K562 (cell line): ENCODE measurements at regions not wholly inside any gene's neighbourhood (a gene's known extent, or its start where the extent isn't known, plus 50 kb on each side); places are given as distances from the start of the nearest gene placed in this dataset.

Source experiments
- ATAC-seq: fragments of 200-7000 bp; cut with Tn5 transposase; 3 replicates; pipeline ENCODE4 v1.9.1; 2020; ENCODE audit warnings: moderate library complexity
- BruUV-seq: library from RNA; stranded (reverse); fragments of 400-500 nt; replicated peaks from 2 replicates; lab custom pipeline; 2021; lab: Mats Ljungman, UMichigan
- CTCF ChIA-PET: fragments of 300-600 bp; formaldehyde crosslinking; extraction: SDS; loops from one replicate; lab custom pipeline; 2021; ENCODE audit warnings: low intra/inter-chr PET ratio; lab: Yijun Ruan, JAX
- POLR2A ChIA-PET: fragments of 300-600, 350-650 bp; sonication (Branson Sonifier 250); formaldehyde crosslinking; extraction: SDS; loops from one replicate; lab custom pipeline; 2021; ENCODE audit warnings: antibody characterized with exemption, inconsistent platforms; lab: Yijun Ruan, JAX
- DNase-seq, 4 experiments: peaks; one replicate each; pipeline versions ENCODE4 v3.0.0 to v3.0.0-alpha.2; 2011 to 2018; ENCODE audit warnings: low spot score in 3 of 4, mixed read lengths in 3 of 4; ENCODE audit errors: extremely low read depth in 1 of 4
- FAIRE-seq: peaks from 2 replicates; lab custom pipeline; 2011; peaks lifted over from hg19 to GRCh38; lab: Jason Lieb, UNC
- H2AFZ ChIP-seq: 2 replicates; pipeline ENCODE4 v1.6.0; 2011; ENCODE audit warnings: low read depth, low read length, control low read depth, inconsistent platforms
- H3K27ac ChIP-seq: fragments of 200-600 bp; 3 replicates; pipeline ENCODE4 v1.8.0; 2011; ENCODE audit warnings: low read depth, mild to moderate bottlenecking, control low read depth, inconsistent platforms, low read length, moderate library complexity, mixed read lengths; ENCODE audit errors: extremely low read depth
- H3K27me3 ChIP-seq, 2 experiments: fragments of 300-600 bp in 1 of 2; 2 replicates in 1 of 2; 3 replicates in 1 of 2; pipeline versions ENCODE4 v1.6.0 to v1.8.0; 2011; ENCODE audit warnings: inconsistent platforms in 2 of 2, low read length in 2 of 2, mild to moderate bottlenecking in 1 of 2, mixed read lengths in 1 of 2, moderate library complexity in 1 of 2; ENCODE audit not compliant: control insufficient read depth in 2 of 2, insufficient read depth in 2 of 2
- H3K36me3 ChIP-seq: fragments of 300-600 bp; 3 replicates; pipeline ENCODE4 v1.8.0; 2011; ENCODE audit warnings: mild to moderate bottlenecking, low read length, inconsistent platforms; ENCODE audit not compliant: control insufficient read depth, insufficient read depth
- H3K4me1 ChIP-seq, 2 experiments: fragments of 200-600 bp in 1 of 2; replicated peaks in 1 of 2; 2 replicates in 1 of 2; 3 replicates in 1 of 2; pipeline versions ENCODE4 v1.5.1 to v1.8.0; 2011; ENCODE audit warnings: inconsistent platforms in 2 of 2, low read length in 2 of 2, mild to moderate bottlenecking in 1 of 2, mixed read lengths in 1 of 2, moderate library complexity in 1 of 2; ENCODE audit not compliant: control insufficient read depth in 2 of 2, insufficient read depth in 2 of 2
- H3K4me2 ChIP-seq: 2 replicates; pipeline ENCODE4 v1.6.1; 2011; ENCODE audit warnings: low read length, control low read depth, inconsistent platforms, mixed read lengths; ENCODE audit not compliant: insufficient read depth
- H3K4me3 ChIP-seq: fragments of 200-600 bp; sonication (generic), shearing (Covaris generic); 2 replicates; pipeline ENCODE4 v1.5.1; 2016; ENCODE audit warnings: control low read depth, inconsistent platforms
- H3K79me2 ChIP-seq: fragments of 200-600 bp; 3 replicates; pipeline ENCODE4 v1.8.0; 2011; ENCODE audit warnings: low read length, inconsistent platforms; ENCODE audit not compliant: control insufficient read depth, insufficient read depth
- H3K9ac ChIP-seq, 2 experiments: 2 replicates each; pipeline versions ENCODE4 v1.6.0 to v1.6.1; 2011; ENCODE audit warnings: low read depth in 2 of 2, low read length in 2 of 2, control low read depth in 1 of 2, inconsistent platforms in 1 of 2, mild to moderate bottlenecking in 1 of 2, mixed read lengths in 1 of 2; ENCODE audit not compliant: insufficient read depth in 1 of 2
- H3K9me1 ChIP-seq: one replicate; pipeline ENCODE4 v1.6.0; 2011; ENCODE audit warnings: inconsistent platforms, mild to moderate bottlenecking, low read length, moderate library complexity; ENCODE audit not compliant: control insufficient read depth, insufficient read depth
- H3K9me3 ChIP-seq: replicated peaks from 2 replicates; pipeline ENCODE4 v1.5.1; 2011; ENCODE audit warnings: low read depth, low read length, inconsistent platforms; ENCODE audit not compliant: control insufficient read depth, insufficient read depth
- H4K20me1 ChIP-seq: replicated peaks from 2 replicates; pipeline ENCODE4 v1.6.1; 2011; ENCODE audit warnings: low read length, inconsistent platforms, mixed read lengths; ENCODE audit not compliant: control insufficient read depth, insufficient read depth
- U2AF1 ChIP-seq: fragments of 200-400 bp; formaldehyde crosslinking; optimal IDR thresholded peaks from 2 replicates; pipeline ENCODE3; 2017; ENCODE audit warnings: mild to moderate bottlenecking, low read depth, low read length, moderate library complexity
- in situ Hi-C: fragments of 300-500 bp; cut with MboI; formaldehyde crosslinking; loops from 4 replicates; pipeline ENCODE4 v1.15.0; 2018; ENCODE audit warnings: inconsistent platforms, mixed read lengths
- intact Hi-C: fragments of 100-400 bp; cut with micrococcal nuclease; formaldehyde crosslinking; loops from 2 replicates; pipeline ENCODE4 v1.14.2; 2022
- TF ChIP-seq, protein P1 (sequence below): IDR thresholded peaks from 2 replicates; pipeline ENCODE4 v1.6.1; 2016; ENCODE audit warnings: missing genetic modification characterization, missing compliant biosample characterization
- TF ChIP-seq, protein P2 (sequence below): fragments of 450-650 bp; IDR thresholded peaks from 2 replicates; pipeline ENCODE4 v1.6.1; 2016; ENCODE audit warnings: antibody characterized with exemption

DNA sequence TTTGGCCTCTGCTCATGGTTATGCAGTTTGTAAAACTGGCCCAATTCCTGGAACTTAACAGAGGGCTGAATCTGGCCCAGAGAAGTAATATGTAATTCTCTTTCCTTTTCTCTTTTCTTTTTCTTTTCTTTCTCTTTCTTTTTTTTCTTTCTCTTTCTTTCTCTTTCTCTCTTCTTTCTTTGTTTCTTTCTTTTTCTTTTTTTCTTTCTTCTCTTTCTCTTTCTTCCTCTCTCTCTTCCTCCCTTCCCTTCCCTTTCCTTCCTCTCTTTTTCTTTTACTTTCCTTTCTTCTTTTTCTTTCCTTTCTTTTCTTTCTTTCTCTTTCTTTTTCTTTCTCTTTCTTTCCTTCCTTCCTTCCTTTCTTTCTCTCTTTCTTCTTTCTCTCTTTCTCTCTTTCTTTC lies 88.8 kb upstream of the SLITRK5 start:
- no peak for FAIRE-seq
- DNase-seq, result no peak
- in situ Hi-C loops, result no loop called here
- H3K9me1 ChIP-seq, result no peaks in the 10 kb centered on the region
- no peaks in the 10 kb centered on the region for H3K4me1 ChIP-seq
- no TSS peak for BruUV-seq
- H3K4me2 ChIP-seq, result no peak overlapping the region
- H3K4me3 ChIP-seq, result no peak overlapping the region
- H2AFZ ChIP-seq, result no peak overlapping the region
- no peaks in the 10 kb centered on the region for H3K36me3 ChIP-seq
- no peak for ATAC-seq
- CTCF ChIA-PET, result no interaction called here
- intact Hi-C loops, result no loop called here
- no peaks in the 10 kb centered on the region for H3K9me3 ChIP-seq
- TF ChIP-seq, protein P1, sequence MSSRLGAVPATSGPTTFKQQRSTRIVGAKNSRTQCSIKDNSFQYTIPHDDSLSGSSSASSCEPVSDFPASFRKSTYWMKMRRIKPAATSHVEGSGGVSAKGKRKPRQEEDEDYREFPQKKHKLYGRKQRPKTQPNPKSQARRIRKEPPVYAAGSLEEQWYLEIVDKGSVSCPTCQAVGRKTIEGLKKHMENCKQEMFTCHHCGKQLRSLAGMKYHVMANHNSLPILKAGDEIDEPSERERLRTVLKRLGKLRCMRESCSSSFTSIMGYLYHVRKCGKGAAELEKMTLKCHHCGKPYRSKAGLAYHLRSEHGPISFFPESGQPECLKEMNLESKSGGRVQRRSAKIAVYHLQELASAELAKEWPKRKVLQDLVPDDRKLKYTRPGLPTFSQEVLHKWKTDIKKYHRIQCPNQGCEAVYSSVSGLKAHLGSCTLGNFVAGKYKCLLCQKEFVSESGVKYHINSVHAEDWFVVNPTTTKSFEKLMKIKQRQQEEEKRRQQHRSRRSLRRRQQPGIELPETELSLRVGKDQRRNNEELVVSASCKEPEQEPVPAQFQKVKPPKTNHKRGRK (tag), result peak; percentile 33; the same call in 1 of the 2 replicates
- TF ChIP-seq, protein P2, sequence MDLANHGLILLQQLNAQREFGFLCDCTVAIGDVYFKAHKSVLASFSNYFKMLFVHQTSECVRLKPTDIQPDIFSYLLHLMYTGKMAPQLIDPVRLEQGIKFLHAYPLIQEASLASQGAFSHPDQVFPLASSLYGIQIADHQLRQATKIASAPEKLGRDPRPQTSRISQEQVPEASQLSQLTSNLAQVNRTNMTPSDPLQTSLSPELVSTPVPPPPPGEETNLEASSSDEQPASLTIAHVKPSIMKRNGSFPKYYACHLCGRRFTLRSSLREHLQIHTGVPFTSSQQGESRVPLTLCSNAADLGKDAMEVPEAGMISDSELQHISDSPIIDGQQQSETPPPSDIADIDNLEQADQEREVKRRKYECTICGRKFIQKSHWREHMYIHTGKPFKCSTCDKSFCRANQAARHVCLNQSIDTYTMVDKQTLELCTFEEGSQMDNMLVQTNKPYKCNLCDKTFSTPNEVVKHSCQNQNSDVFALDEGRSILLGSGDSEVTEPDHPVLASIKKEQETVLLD, result no peak
- TF ChIP-seq U2AF1, result peak; percentile 46
- TF ChIP-seq, all 486 proteins: peak for 2
- no peaks in the 10 kb centered on the region for H3K79me2 ChIP-seq
- H4K20me1 ChIP-seq, result no peaks in the 10 kb centered on the region
- no peaks in the 10 kb centered on the region for H3K27me3 ChIP-seq
- POLR2A ChIA-PET, result no interaction called here
- no peak overlapping the region for H3K27ac ChIP-seq
- no peak overlapping the region for H3K9ac ChIP-seq
